ENCODE measurements at regions not wholly inside any gene's neighbourhood (a gene's known extent, or its start where the extent isn't known, plus 50 kb on each side); places are given as distances from the start of the nearest gene placed in this dataset.

GRCh38 chr14:85273952-85274351, 256.0 kb upstream of the FLRT2 start:
- DNase-seq (ENCODE audit: extremely low read depth, insufficient read length) = no peak
- no peaks in the 10 kb centered on the region for H3K36me3 ChIP-seq (ENCODE audit: control insufficient read depth, insufficient read depth, low read length)
- no peak for TF ChIP-seq CTCF (IDR thresholded peaks at IDR 0.05; ENCODE audit: insufficient read depth, low read length, poor library complexity, severe bottlenecking)
- no peak overlapping the region for H3K4me3 ChIP-seq (replicated peaks; ENCODE audit: low read depth, low read length)
- no peaks in the 10 kb centered on the region for H3K27me3 ChIP-seq (replicated peaks; ENCODE audit: control insufficient read depth, insufficient read depth, low read length)

- Histone ChIP-seq H3K27me3 (replicated peaks; ENCODE audit: control insufficient read depth, insufficient read depth, low read length) (no peaks in the 10 kb centered on the region), H3K4me3 (replicated peaks; ENCODE audit: low read depth, low read length) (no peak overlapping the region), H3K36me3 (ENCODE audit: control insufficient read depth, insufficient read depth, low read length) (no peaks in the 10 kb centered on the region)
- no peak for TF ChIP-seq CTCF (IDR thresholded peaks at IDR 0.05; ENCODE audit: insufficient read depth, low read length, poor library complexity, severe bottlenecking)
- DNase-seq (ENCODE audit: extremely low read depth, insufficient read length) = no peak
These were observed 253.6 kb upstream of the FLRT2 start for GRCh38 chr14:85276161-85276978.

GRCh38 chr14:85276979-85277228, 253.0 kb upstream of the FLRT2 start:
- TF ChIP-seq CTCF (IDR thresholded peaks at IDR 0.05; ENCODE audit: insufficient read depth, low read length, poor library complexity, severe bottlenecking) = no peak
- no peak for DNase-seq (ENCODE audit: extremely low read depth, insufficient read length)

GRCh38 chr14:85279407-85279806, 250.5 kb upstream of the FLRT2 start:
- H3K27me3 ChIP-seq (replicated peaks; ENCODE audit: control insufficient read depth, insufficient read depth, low read length) = no peaks in the 10 kb centered on the region
- no peak for DNase-seq (ENCODE audit: extremely low read depth, insufficient read length)
- no peak overlapping the region for H3K4me3 ChIP-seq (replicated peaks; ENCODE audit: low read depth, low read length)
- TF ChIP-seq CTCF (IDR thresholded peaks at IDR 0.05; ENCODE audit: insufficient read depth, low read length, poor library complexity, severe bottlenecking) = no peak
- H3K36me3 ChIP-seq (ENCODE audit: control insufficient read depth, insufficient read depth, low read length) = no peaks in the 10 kb centered on the region

More at GRCh38 chr14:85276979-85277228, 253.0 kb upstream of the FLRT2 start:
- H3K4me3 ChIP-seq (replicated peaks; ENCODE audit: low read depth, low read length) = no peak overlapping the region
- H3K36me3 ChIP-seq (ENCODE audit: control insufficient read depth, insufficient read depth, low read length) = no peaks in the 10 kb centered on the region
- no peaks in the 10 kb centered on the region for H3K27me3 ChIP-seq (replicated peaks; ENCODE audit: control insufficient read depth, insufficient read depth, low read length)

- no peaks in the 10 kb centered on the region for H3K27me3 ChIP-seq (replicated peaks; ENCODE audit: control insufficient read depth, insufficient read depth, low read length)
- no peaks in the 10 kb centered on the region for H3K36me3 ChIP-seq (ENCODE audit: control insufficient read depth, insufficient read depth, low read length)
- no peak for DNase-seq (ENCODE audit: extremely low read depth, insufficient read length)
- no peak for TF ChIP-seq CTCF (IDR thresholded peaks at IDR 0.05; ENCODE audit: insufficient read depth, low read length, poor library complexity, severe bottlenecking)
- no peak overlapping the region for H3K4me3 ChIP-seq (replicated peaks; ENCODE audit: low read depth, low read length)
These were observed 249.9 kb upstream of the FLRT2 start for GRCh38 chr14:85280074-85280473.

- H3K36me3 ChIP-seq (ENCODE audit: control insufficient read depth, insufficient read depth, low read length) = no peaks in the 10 kb centered on the region
- DNase-seq (ENCODE audit: extremely low read depth, insufficient read length) = no peak
- H3K27me3 ChIP-seq (replicated peaks; ENCODE audit: control insufficient read depth, insufficient read depth, low read length) = no peaks in the 10 kb centered on the region
- no peak for TF ChIP-seq CTCF (IDR thresholded peaks at IDR 0.05; ENCODE audit: insufficient read depth, low read length, poor library complexity, severe bottlenecking)
- H3K4me3 ChIP-seq (replicated peaks; ENCODE audit: low read depth, low read length) = no peak overlapping the region
These were observed 248.0 kb upstream of the FLRT2 start for GRCh38 chr14:85281921-85282320.
